HG03469 (cell line): ENCODE measurements at regions not wholly inside any gene's neighbourhood (a gene's known extent, or its start where the extent isn't known, plus 50 kb on each side); places are given as distances from the start of the nearest gene placed in this dataset.
A peak's percentile ranks its signal among the peaks of the same experiment; 100 is the strongest.

Experiments used
- ATAC-seq: cut with Tn5 transposase; IDR thresholded peaks from one replicate; pipeline ENCODE4 v1.9.1; 2021; ENCODE audit warnings: mild to moderate bottlenecking, moderate library complexity, moderate number of reproducible peaks; ENCODE audit not compliant: unreplicated experiment

GRCh38 chr6:81484251-81484650 lies 268.2 kb downstream of the TENT5A start:
- ATAC-seq: no peak

- ATAC-seq: no peak
Measured at GRCh38 chr6:81480139-81480538, 272.3 kb downstream of the TENT5A start.

- no peak for ATAC-seq
Measured at GRCh38 chr6:81476881-81477280, 275.6 kb downstream of the TENT5A start.

- no peak for ATAC-seq
Measured at GRCh38 chr6:81475646-81476045, 276.8 kb downstream of the TENT5A start.

GRCh38 chr6:81465859-81466258 lies 286.6 kb downstream of the TENT5A start:
- no peak for ATAC-seq

GRCh38 chr6:81456416-81456815 lies 296.1 kb downstream of the TENT5A start:
- no peak for ATAC-seq

GRCh38 chr6:81455641-81456040 lies 296.8 kb downstream of the TENT5A start:
- no peak for ATAC-seq

- ATAC-seq: peak; percentile 72
Measured at GRCh38 chr6:81451787-81452186, 300.7 kb downstream of the TENT5A start.

GRCh38 chr6:81450180-81450579 lies 302.3 kb downstream of the TENT5A start:
- ATAC-seq: no peak

- ATAC-seq: no peak
Measured at GRCh38 chr6:81446509-81446908, 306.0 kb downstream of the TENT5A start.

GRCh38 chr6:81439417-81439816 lies 313.1 kb downstream of the TENT5A start:
- ATAC-seq: no peak

- no peak for ATAC-seq
Measured at GRCh38 chr6:81436990-81437389, 315.5 kb downstream of the TENT5A start.

GRCh38 chr6:81413306-81413705 lies 339.2 kb downstream of the TENT5A start:
- ATAC-seq: no peak

- ATAC-seq: no peak
Measured at GRCh38 chr6:81401970-81402690, 350.4 kb downstream of the TENT5A start.

- ATAC-seq: no peak
Measured at GRCh38 chr6:81396916-81397315, 355.6 kb downstream of the TENT5A start.

GRCh38 chr6:81387163-81387562 lies 365.3 kb downstream of the TENT5A start:
- ATAC-seq: no peak

GRCh38 chr6:81384921-81385320 lies 367.6 kb downstream of the TENT5A start:
- no peak for ATAC-seq

- ATAC-seq: no peak
Measured at GRCh38 chr6:81383472-81383871, 369.0 kb downstream of the TENT5A start.

GRCh38 chr6:81382852-81383251 lies 369.6 kb downstream of the TENT5A start:
- no peak for ATAC-seq

- ATAC-seq: no peak
Measured at GRCh38 chr6:81381382-81381916, 371.0 kb downstream of the TENT5A start.

- ATAC-seq: no peak
Measured at GRCh38 chr6:81380718-81381338, 371.7 kb downstream of the TENT5A start.

GRCh38 chr6:81376745-81377144 lies 375.7 kb downstream of the TENT5A start:
- ATAC-seq: no peak
